PC-3 (cell line): ENCODE measurements at regions not wholly inside any gene's neighbourhood (a gene's known extent, or its start where the extent isn't known, plus 50 kb on each side); places are given as distances from the start of the nearest gene placed in this dataset.

Experiments used
- EZH2 ChIP-seq: fragments of 300-600 bp; sonication (generic); IDR thresholded peaks from one replicate; pipeline ENCODE4 v1.6.1; 2017; ENCODE audit warnings: antibody characterized with exemption, mild to moderate bottlenecking, low read length; ENCODE audit not compliant: unreplicated experiment
- TF ChIP-seq, protein P1 (sequence below): fragments of 300-600 bp; sonication (generic); conservative IDR thresholded peaks from 2 replicates; pipeline ENCODE4 v1.5.1; 2017; ENCODE audit warnings: antibody characterized with exemption, low read depth, mild to moderate bottlenecking, low read length

DNA sequence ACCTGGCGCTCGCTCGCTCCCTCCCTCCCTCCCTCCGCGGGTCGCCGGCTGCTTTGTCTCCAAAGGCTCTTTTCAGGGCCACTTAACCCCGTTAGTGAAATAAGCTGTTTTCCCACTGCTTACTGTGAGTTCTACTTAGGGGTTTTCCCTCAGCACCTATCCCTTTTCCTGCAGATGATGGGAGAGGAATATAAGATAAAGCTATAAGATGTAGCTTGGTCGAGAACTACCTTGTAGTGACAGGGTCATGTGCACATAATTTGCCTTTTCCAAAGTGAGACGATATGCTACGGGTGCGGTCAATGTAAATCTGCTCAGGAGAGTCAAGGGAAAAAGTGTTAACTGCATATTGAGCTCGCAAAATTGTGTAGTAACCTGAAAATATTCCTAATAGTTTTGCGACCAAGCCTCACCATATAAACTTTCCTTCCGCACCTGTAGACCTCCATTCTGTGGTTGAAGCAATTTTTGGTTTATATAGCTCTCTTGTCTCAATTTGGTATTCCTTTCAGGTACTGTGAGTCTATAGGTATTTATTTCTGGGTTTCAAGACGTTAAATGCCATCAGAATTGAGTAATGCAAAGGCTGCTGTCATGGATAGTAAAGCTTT lies 55.8 kb upstream of the BOLA1 start:
- TF ChIP-seq, protein P1, sequence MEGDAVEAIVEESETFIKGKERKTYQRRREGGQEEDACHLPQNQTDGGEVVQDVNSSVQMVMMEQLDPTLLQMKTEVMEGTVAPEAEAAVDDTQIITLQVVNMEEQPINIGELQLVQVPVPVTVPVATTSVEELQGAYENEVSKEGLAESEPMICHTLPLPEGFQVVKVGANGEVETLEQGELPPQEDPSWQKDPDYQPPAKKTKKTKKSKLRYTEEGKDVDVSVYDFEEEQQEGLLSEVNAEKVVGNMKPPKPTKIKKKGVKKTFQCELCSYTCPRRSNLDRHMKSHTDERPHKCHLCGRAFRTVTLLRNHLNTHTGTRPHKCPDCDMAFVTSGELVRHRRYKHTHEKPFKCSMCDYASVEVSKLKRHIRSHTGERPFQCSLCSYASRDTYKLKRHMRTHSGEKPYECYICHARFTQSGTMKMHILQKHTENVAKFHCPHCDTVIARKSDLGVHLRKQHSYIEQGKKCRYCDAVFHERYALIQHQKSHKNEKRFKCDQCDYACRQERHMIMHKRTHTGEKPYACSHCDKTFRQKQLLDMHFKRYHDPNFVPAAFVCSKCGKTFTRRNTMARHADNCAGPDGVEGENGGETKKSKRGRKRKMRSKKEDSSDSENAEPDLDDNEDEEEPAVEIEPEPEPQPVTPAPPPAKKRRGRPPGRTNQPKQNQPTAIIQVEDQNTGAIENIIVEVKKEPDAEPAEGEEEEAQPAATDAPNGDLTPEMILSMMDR, result no peak
- no peak for TF ChIP-seq EZH2
